Activated naive CD4-positive, alpha-beta T cell treated with anti-CD3 and anti-CD28 coated beads, Interleukin-2, amount 50 U/mL, for 24 hours (primary cell): ENCODE measurements at regions not wholly inside any gene's neighbourhood (a gene's known extent, or its start where the extent isn't known, plus 50 kb on each side); places are given as distances from the start of the nearest gene placed in this dataset.

Experiments
- H3K27ac Mint-ChIP-seq: one replicate; pipeline ENCODE4 v1.8.0; 2021; ENCODE audit warnings: mild to moderate bottlenecking, mixed read lengths
- H3K27me3 Mint-ChIP-seq: one replicate; pipeline ENCODE4 v1.8.0; 2021; ENCODE audit warnings: mixed read lengths
- H3K36me3 Mint-ChIP-seq: one replicate; pipeline ENCODE4 v1.8.0; 2021; ENCODE audit warnings: mixed read lengths
- H3K4me1 Mint-ChIP-seq: one replicate; pipeline ENCODE4 v1.8.0; 2021; ENCODE audit warnings: mixed read lengths
- H3K4me3 Mint-ChIP-seq: one replicate; pipeline ENCODE4 v1.8.0; 2021; ENCODE audit warnings: mild to moderate bottlenecking, mixed read lengths
- H3K9me3 Mint-ChIP-seq: one replicate; pipeline ENCODE4 v1.8.0; 2021; ENCODE audit warnings: mixed read lengths

DNA sequence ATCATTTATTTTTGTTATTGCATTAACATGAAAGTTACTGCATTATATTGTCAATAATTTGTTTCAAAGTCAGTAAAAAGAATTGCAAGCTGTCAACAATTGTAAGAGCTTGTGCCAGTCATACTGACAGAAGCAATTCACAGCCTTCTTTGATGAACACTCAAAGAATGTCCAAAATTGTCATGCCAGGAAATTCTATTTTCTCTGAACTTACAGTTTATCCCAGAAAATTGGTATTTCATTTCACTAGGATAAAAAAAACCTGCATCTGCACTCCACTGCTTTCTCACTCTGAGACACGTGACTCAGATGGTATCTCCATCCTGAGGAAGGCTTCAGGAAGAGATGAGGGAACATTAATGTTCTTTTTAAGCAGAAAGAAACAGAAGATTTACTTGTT is 332.6 kb upstream of the CCDC54 start:
- Mint-ChIP-seq H3K4me1 (no peaks in the 10 kb centered on the region), H3K36me3 (no peaks in the 10 kb centered on the region), H3K27ac (no peak overlapping the region), H3K27me3 (no peaks in the 10 kb centered on the region), H3K9me3 (no peaks in the 10 kb centered on the region), H3K4me3 (no peak overlapping the region)

- Mint-ChIP-seq H3K4me3 (no peak overlapping the region), H3K36me3 (no peaks in the 10 kb centered on the region)
These were observed 331.4 kb upstream of the CCDC54 start for GRCh38 chr3:107045791-107046190.

GRCh38 chr3:107055181-107055942 is 321.9 kb upstream of the CCDC54 start:
- Mint-ChIP-seq H3K4me1 (no peaks in the 10 kb centered on the region), H3K36me3 (no peaks in the 10 kb centered on the region), H3K27me3 (peaks cover 4% of the 10 kb centered on the region), H3K27ac (no peak overlapping the region), H3K9me3 (no peaks in the 10 kb centered on the region), H3K4me3 (no peak overlapping the region)

More at GRCh38 chr3:107045791-107046190, 331.4 kb upstream of the CCDC54 start:
- Mint-ChIP-seq H3K4me1 (no peaks in the 10 kb centered on the region), H3K27ac (no peak overlapping the region), H3K27me3 (no peaks in the 10 kb centered on the region), H3K9me3 (no peaks in the 10 kb centered on the region)

- Mint-ChIP-seq H3K27me3 (peaks cover 12% of the 10 kb centered on the region), H3K36me3 (no peaks in the 10 kb centered on the region), H3K4me3 (no peak overlapping the region), H3K9me3 (no peaks in the 10 kb centered on the region), H3K27ac (no peak overlapping the region), H3K4me1 (peaks cover 11% of the 10 kb centered on the region)
These were observed 315.8 kb upstream of the CCDC54 start for GRCh38 chr3:107061466-107061865.

GRCh38 chr3:107062310-107062709 is 314.9 kb upstream of the CCDC54 start:
- no peak overlapping the region for H3K27ac Mint-ChIP-seq
- H3K4me1 Mint-ChIP-seq: peaks cover 11% of the 10 kb centered on the region
- H3K4me3 Mint-ChIP-seq: no peak overlapping the region
- peaks cover 12% of the 10 kb centered on the region for H3K27me3 Mint-ChIP-seq
- H3K9me3 Mint-ChIP-seq: no peaks in the 10 kb centered on the region
- H3K36me3 Mint-ChIP-seq: no peaks in the 10 kb centered on the region

DNA sequence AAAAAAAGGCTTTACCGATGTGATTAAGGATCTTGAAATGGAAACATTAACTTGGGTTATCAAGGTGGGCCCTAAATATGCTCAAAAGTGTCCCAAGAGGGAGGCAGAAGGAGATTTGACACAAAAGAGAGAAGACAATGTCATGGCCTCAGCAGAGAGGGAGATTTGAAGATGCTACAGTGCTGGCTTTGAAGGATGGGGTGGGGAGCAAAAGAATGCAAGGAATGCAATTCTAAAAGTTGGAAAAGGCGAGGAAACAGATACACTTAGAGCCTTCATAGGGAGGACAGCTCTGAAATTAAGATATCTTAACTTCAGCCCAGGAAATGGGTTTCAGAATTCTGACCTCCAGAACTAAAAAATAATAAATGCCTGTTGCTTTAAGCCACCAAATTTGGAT is 314.5 kb upstream of the CCDC54 start:
- no peak overlapping the region for H3K4me3 Mint-ChIP-seq
- H3K27me3 Mint-ChIP-seq: peaks cover 8% of the 10 kb centered on the region
- H3K36me3 Mint-ChIP-seq: no peaks in the 10 kb centered on the region
- H3K27ac Mint-ChIP-seq: no peak overlapping the region
- H3K4me1 Mint-ChIP-seq: peaks cover 11% of the 10 kb centered on the region
- H3K9me3 Mint-ChIP-seq: no peaks in the 10 kb centered on the region

DNA sequence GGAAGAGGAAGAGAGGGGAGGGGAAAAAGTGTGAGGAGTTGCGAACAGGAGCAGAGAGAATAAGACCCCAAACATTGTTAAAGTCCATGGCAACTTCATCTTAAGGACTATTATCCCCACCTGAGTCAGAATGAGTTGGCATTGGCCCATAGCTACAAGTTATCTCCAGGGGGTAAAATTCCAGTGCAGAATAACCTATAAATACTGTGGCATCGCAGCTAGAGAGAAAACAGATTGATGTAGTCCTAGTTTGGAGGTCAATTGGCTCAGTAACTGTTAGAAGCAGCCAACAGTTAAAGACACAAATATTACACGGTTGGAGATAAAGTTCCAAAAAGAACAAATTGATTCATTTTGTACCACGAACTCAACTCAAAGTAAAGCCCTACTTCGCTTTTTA is 313.9 kb upstream of the CCDC54 start:
- Mint-ChIP-seq H3K27me3 (peaks cover 8% of the 10 kb centered on the region), H3K36me3 (no peaks in the 10 kb centered on the region), H3K9me3 (no peaks in the 10 kb centered on the region), H3K4me1 (peaks cover 11% of the 10 kb centered on the region), H3K4me3 (no peak overlapping the region), H3K27ac (no peak overlapping the region)

GRCh38 chr3:107064405-107065060 is 312.7 kb upstream of the CCDC54 start:
- Mint-ChIP-seq H3K4me3 (no peak overlapping the region), H3K27me3 (peaks cover 8% of the 10 kb centered on the region), H3K36me3 (no peaks in the 10 kb centered on the region), H3K4me1 (peaks cover 15% of the 10 kb centered on the region), H3K27ac (no peak overlapping the region), H3K9me3 (no peaks in the 10 kb centered on the region)

DNA sequence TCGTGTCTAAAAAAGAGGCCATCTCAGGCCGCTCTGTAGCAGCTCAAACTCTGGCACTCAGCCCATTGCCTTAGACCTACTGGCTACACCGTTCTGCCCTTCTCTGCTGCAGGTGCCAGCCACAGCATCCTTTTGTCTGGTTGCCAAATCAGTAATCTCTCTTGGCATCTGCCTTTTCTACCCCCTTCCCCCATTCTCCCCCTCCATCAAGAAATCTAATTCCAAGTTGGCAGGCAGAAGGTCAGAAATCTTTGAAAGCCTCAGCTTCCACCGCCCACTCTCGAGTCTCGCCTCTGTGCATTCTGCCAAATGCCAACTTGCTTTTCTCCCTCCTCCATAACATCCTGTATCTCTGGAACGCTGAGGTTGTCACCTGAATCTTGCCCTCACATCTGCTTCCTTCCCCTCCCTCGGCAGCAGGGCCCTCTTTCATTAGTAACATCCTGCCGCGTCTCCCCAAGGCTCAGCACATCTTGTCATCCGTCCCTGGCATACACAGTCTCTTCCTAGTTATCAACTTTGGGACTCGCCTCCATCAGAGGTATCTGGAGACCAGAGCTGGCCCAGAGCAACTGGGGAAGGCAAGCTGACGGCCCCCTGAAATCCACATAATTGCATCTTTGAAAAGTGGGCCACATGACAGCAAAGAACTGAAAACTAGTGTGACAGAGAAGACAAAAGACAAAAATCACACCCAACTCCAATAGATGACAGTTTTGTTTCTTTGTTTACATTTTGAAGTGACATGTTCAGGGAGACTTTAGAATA is 312.0 kb upstream of the CCDC54 start:
- H3K4me3 Mint-ChIP-seq: no peak overlapping the region
- no peaks in the 10 kb centered on the region for H3K36me3 Mint-ChIP-seq
- H3K4me1 Mint-ChIP-seq: peaks cover 15% of the 10 kb centered on the region
- H3K9me3 Mint-ChIP-seq: no peaks in the 10 kb centered on the region
- H3K27me3 Mint-ChIP-seq: peaks cover 8% of the 10 kb centered on the region
- no peak overlapping the region for H3K27ac Mint-ChIP-seq

DNA sequence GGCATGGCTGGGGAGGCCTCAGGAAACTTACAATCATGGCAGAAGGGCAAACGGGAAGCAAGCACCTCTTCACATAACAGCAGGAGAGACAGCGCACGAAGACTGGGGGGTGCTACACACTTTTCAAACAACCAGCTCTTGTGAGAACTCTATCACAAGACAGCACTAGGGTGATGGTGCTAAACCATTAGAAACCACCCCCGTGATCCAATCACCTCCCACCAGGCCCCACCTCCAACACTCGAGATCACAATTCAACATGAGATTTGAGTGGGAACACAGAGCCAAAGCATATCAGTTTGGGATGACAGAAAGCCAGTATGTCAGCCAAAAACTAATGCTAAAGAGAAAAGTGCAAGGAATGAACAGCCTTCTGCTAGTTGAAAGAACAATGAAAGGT is 309.8 kb upstream of the CCDC54 start:
- Mint-ChIP-seq H3K27me3 (peaks cover 8% of the 10 kb centered on the region), H3K9me3 (no peaks in the 10 kb centered on the region), H3K27ac (no peak overlapping the region), H3K36me3 (no peaks in the 10 kb centered on the region), H3K4me1 (peaks cover 15% of the 10 kb centered on the region), H3K4me3 (no peak overlapping the region)

- no peaks in the 10 kb centered on the region for H3K9me3 Mint-ChIP-seq
- no peaks in the 10 kb centered on the region for H3K36me3 Mint-ChIP-seq
- peaks cover 15% of the 10 kb centered on the region for H3K4me1 Mint-ChIP-seq
- H3K27ac Mint-ChIP-seq: no peak overlapping the region
- peaks cover 5% of the 10 kb centered on the region for H3K27me3 Mint-ChIP-seq
- H3K4me3 Mint-ChIP-seq: no peak overlapping the region
These were observed 308.3 kb upstream of the CCDC54 start for GRCh38 chr3:107068980-107069379.

DNA sequence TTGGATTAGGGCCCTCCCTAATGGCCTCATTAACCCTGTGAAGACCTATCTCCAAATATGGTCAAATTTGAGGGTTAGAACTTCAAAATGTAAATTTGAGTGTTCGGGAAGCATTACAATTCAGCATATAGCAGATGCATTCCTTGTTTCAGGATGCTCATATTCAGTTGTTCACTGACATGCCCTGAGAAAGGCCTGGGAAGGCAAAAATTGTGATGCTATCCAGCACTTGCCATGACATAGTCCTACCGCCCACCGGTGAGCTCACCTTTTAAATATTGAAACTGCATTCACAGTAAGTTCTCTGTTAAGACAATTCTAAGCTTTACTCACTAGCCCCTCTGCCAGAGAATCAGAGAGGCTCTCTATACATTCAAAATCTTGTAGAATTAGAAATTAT is 300.3 kb upstream of the CCDC54 start:
- H3K4me1 Mint-ChIP-seq: no peaks in the 10 kb centered on the region
- no peak overlapping the region for H3K27ac Mint-ChIP-seq
- no peak overlapping the region for H3K4me3 Mint-ChIP-seq
- H3K9me3 Mint-ChIP-seq: no peaks in the 10 kb centered on the region
- H3K36me3 Mint-ChIP-seq: no peaks in the 10 kb centered on the region
- H3K27me3 Mint-ChIP-seq: no peaks in the 10 kb centered on the region

DNA sequence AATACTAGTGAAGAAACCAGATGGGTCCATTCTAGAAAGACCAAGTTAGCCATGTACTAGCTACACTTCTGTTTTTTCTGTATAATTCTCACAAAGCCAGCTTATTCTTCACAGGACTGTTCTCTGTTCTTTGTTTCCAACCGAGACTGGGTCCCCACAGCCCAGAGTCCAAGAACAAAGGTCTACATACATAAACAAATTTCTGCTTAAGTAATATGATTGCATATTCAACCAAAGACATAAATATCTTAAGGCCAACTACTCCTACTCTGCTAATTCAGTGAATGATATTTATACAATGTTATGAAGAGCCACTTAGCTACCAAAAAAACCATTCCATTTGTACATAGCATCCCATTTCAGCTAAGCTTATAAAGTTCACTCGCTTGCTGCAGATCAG is 299.8 kb upstream of the CCDC54 start:
- no peaks in the 10 kb centered on the region for H3K9me3 Mint-ChIP-seq
- H3K36me3 Mint-ChIP-seq: no peaks in the 10 kb centered on the region
- H3K27me3 Mint-ChIP-seq: no peaks in the 10 kb centered on the region
- no peaks in the 10 kb centered on the region for H3K4me1 Mint-ChIP-seq
- no peak overlapping the region for H3K27ac Mint-ChIP-seq
- H3K4me3 Mint-ChIP-seq: no peak overlapping the region

- Mint-ChIP-seq H3K4me1 (no peaks in the 10 kb centered on the region), H3K36me3 (no peaks in the 10 kb centered on the region), H3K27ac (no peak overlapping the region), H3K4me3 (no peak overlapping the region), H3K9me3 (no peaks in the 10 kb centered on the region), H3K27me3 (no peaks in the 10 kb centered on the region)
These were observed 294.7 kb upstream of the CCDC54 start for GRCh38 chr3:107082527-107082926.

- Mint-ChIP-seq H3K27me3 (no peaks in the 10 kb centered on the region), H3K4me1 (no peaks in the 10 kb centered on the region), H3K9me3 (no peaks in the 10 kb centered on the region), H3K36me3 (no peaks in the 10 kb centered on the region), H3K4me3 (no peak overlapping the region), H3K27ac (no peak overlapping the region)
These were observed 292.0 kb upstream of the CCDC54 start for GRCh38 chr3:107085261-107085660.

DNA sequence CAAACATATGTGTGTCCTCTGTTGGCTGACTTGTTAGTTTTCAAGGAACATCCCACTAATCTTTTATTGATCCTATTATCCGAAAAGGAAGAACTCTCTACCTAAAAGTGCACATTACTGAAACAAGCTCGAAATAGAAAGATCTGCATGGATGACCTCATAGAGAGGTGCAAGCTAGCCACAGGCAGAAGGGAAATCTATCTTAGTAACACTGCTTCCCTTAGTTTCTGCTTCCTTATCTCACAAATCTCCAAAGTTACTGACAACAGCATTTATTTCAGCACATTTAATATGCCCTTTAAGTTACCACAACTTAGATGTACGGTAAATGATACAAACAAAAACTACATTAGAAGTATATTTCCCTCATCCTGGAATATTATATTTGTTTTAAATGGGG is 285.1 kb upstream of the CCDC54 start:
- Mint-ChIP-seq H3K4me3 (no peak overlapping the region), H3K9me3 (no peaks in the 10 kb centered on the region), H3K36me3 (no peaks in the 10 kb centered on the region), H3K27me3 (peaks cover 6% of the 10 kb centered on the region), H3K27ac (no peak overlapping the region), H3K4me1 (no peaks in the 10 kb centered on the region)
